ENCODE measurements at regions not wholly inside any gene's neighbourhood (a gene's known extent, or its start where the extent isn't known, plus 50 kb on each side); places are given as distances from the start of the nearest gene placed in this dataset.

DNA sequence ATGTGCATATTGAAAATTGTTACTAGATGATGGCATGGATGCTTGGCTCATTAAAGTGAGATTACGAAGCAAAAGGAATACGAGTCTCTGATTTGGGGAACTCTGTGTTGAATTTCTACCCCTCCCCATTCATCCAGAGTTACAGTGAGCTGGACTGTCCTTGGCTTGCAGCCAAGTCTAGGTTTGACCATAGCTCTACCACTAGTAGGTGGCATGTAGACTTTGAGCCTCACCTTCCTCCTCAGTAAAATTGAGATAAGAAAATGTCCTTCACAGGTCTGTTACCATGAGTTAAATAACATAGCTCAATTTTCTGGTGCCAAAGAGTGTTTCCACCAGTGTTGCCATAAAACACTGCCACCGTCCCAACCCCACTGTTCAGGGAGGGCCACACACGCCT is 727.6 kb upstream of the ID2 start:
- Histone ChIP-seq H3K36me3 (ENCODE audit: control insufficient read depth in 1 of 2, insufficient read depth in 2 of 2, low read length in 2 of 2) (no peaks in the 10 kb centered on the region), H3K27ac (ENCODE audit: low read length) (no peak overlapping the region), H3K4me1 (ENCODE audit: control insufficient read depth in 1 of 2, insufficient read depth in 2 of 2, low read length in 2 of 2) (no peaks in the 10 kb centered on the region), H3K9me3 (ENCODE audit: control insufficient read depth in 1 of 2, low read length in 2 of 2) (no peaks in the 10 kb centered on the region), H3K4me3 (ENCODE audit: low read depth in 1 of 2, low read length in 2 of 2) (no peak overlapping the region), H3K27me3 (ENCODE audit: low read depth, low read length) (no peaks in the 10 kb centered on the region)

DNA sequence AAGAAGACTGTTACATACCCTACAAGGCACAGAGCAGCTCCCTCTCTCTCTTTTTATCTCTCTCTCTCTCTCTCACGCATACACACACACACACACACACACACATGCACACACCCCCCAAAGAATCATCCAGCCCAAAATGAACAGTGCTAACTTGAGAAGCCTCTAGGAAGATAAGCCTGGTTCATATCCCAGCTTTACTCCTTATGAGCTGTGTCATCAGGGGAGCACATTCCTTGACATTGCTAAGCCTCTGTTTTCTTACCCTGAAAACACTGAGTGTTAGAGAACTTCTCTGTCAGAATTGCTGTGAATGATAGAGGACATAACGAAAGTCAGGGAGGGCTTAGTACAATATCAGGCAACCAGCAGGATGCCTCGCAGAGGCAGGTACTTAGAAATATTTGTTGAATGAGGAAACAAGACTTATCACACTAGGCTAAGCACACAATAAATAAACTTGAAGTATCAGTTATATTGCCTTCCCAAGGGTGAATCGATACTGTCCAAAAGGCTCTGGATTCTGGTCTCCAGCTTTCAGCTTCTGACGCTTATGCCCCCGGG is 725.6 kb upstream of the ID2 start:
- no peak overlapping the region for H3K27ac ChIP-seq (ENCODE audit: low read length)
- no peaks in the 10 kb centered on the region for H3K9me3 ChIP-seq (ENCODE audit: control insufficient read depth in 1 of 2, low read length in 2 of 2)
- no peaks in the 10 kb centered on the region for H3K4me1 ChIP-seq (ENCODE audit: control insufficient read depth in 1 of 2, insufficient read depth in 2 of 2, low read length in 2 of 2)
- no peaks in the 10 kb centered on the region for H3K36me3 ChIP-seq (ENCODE audit: control insufficient read depth in 1 of 2, insufficient read depth in 2 of 2, low read length in 2 of 2)
- no peaks in the 10 kb centered on the region for H3K27me3 ChIP-seq (ENCODE audit: low read depth, low read length)
- H3K4me3 ChIP-seq (ENCODE audit: low read depth in 1 of 2, low read length in 2 of 2) = no peak overlapping the region

DNA sequence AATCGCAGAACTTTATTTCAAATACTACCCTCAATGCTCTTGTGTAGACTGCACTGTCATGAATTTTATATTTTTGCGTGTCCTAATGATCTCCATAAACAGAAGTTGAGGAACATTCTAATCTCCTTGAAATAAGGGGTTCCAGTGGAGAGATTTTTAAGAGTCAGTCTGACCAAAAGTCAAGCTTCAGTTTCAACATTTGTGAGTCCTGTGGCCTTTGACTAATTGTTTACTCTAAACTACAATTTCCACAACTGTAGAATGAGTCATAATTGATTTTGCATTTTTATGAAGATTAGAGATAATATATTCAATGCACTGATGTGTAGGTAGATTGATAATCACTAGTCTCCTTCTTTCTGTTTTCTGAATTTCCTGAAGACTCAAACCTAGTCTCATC is 720.3 kb upstream of the ID2 start:
- H3K4me1 ChIP-seq (ENCODE audit: control insufficient read depth in 1 of 2, insufficient read depth in 2 of 2, low read length in 2 of 2) = no peaks in the 10 kb centered on the region
- H3K27me3 ChIP-seq (ENCODE audit: low read depth, low read length) = no peaks in the 10 kb centered on the region
- no peaks in the 10 kb centered on the region for H3K9me3 ChIP-seq (ENCODE audit: control insufficient read depth in 1 of 2, low read length in 2 of 2)
- H3K27ac ChIP-seq (ENCODE audit: low read length) = no peak overlapping the region
- no peaks in the 10 kb centered on the region for H3K36me3 ChIP-seq (ENCODE audit: control insufficient read depth in 1 of 2, insufficient read depth in 2 of 2, low read length in 2 of 2)
- no peak overlapping the region for H3K4me3 ChIP-seq (ENCODE audit: low read depth in 1 of 2, low read length in 2 of 2)

DNA sequence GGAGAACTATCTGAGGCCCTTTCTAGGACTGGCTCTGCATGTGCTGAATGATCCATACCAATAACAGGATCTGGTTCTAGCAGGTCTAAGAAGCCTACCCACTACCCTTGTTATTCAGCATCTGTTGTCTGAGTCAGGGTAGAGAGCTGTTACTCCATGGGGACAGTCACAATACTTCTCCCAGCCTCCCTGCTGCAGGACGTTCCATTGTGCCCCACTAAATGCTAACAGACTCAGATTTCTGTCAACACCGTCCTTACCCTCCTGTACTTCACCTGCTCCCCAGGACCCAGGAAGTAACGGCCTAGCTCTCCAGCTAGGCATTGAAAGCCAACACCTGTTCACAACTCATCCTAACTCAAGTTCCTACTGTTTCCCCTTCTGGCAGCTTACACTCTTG is 719.7 kb upstream of the ID2 start:
- Histone ChIP-seq H3K4me1 (ENCODE audit: control insufficient read depth in 1 of 2, insufficient read depth in 2 of 2, low read length in 2 of 2) (no peaks in the 10 kb centered on the region), H3K27ac (ENCODE audit: low read length) (no peak overlapping the region), H3K27me3 (ENCODE audit: low read depth, low read length) (no peaks in the 10 kb centered on the region), H3K36me3 (ENCODE audit: control insufficient read depth in 1 of 2, insufficient read depth in 2 of 2, low read length in 2 of 2) (no peaks in the 10 kb centered on the region), H3K4me3 (ENCODE audit: low read depth in 1 of 2, low read length in 2 of 2) (no peak overlapping the region), H3K9me3 (ENCODE audit: control insufficient read depth in 1 of 2, low read length in 2 of 2) (no peaks in the 10 kb centered on the region)

DNA sequence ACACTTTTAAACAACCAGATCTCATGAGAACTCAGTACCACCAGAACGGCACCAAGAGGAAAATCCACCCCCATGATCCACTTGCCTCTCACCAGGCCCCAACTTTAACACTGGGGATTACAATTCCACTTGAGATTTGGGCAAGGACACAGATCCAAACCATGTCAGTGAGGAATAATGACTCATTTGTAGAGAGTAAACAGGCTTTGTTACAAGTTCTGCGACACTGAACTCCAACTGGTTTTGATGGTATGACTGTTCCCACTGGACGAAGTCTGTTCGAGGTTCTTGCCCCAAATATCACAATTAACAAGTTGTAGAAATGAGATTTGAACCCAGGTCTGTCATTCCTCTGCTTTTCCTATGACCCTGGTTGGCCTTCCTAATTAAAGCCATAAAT is 718.1 kb upstream of the ID2 start:
- no peaks in the 10 kb centered on the region for H3K27me3 ChIP-seq (ENCODE audit: low read depth, low read length)

DNA sequence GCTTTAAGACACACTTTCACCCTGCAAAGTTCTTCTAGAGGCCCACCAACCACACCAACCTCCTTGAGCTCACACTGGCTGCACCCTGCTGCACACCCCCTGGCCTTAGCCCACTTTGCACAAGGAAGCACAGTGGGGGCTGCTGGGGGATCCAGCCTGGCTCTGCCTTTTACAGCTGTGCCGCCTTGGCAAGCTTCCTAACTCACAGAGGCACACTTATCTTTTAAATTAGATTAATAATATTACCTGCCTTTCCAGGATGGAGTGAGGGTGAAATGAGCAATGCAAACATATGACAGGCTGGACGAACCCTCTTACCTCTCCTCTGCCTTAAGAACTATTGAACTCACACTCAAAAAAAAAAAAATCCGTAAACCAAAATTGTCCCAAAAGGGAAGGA is 715.8 kb upstream of the ID2 start:
- Histone ChIP-seq H3K4me3 (ENCODE audit: low read depth in 1 of 2, low read length in 2 of 2) (no peak overlapping the region), H3K9me3 (ENCODE audit: control insufficient read depth in 1 of 2, low read length in 2 of 2) (no peaks in the 10 kb centered on the region), H3K4me1 (ENCODE audit: control insufficient read depth in 1 of 2, insufficient read depth in 2 of 2, low read length in 2 of 2) (no peaks in the 10 kb centered on the region), H3K36me3 (ENCODE audit: control insufficient read depth in 1 of 2, insufficient read depth in 2 of 2, low read length in 2 of 2) (no peaks in the 10 kb centered on the region), H3K27me3 (ENCODE audit: low read depth, low read length) (no peaks in the 10 kb centered on the region), H3K27ac (ENCODE audit: low read length) (no peak overlapping the region)

More for the DNA sequence above, 718.1 kb upstream of the ID2 start:
- H3K9me3 ChIP-seq (ENCODE audit: control insufficient read depth in 1 of 2, low read length in 2 of 2) = no peaks in the 10 kb centered on the region
- no peak overlapping the region for H3K4me3 ChIP-seq (ENCODE audit: low read depth in 1 of 2, low read length in 2 of 2)
- H3K27ac ChIP-seq (ENCODE audit: low read length) = no peak overlapping the region
- no peaks in the 10 kb centered on the region for H3K36me3 ChIP-seq (ENCODE audit: control insufficient read depth in 1 of 2, insufficient read depth in 2 of 2, low read length in 2 of 2)
- no peaks in the 10 kb centered on the region for H3K4me1 ChIP-seq (ENCODE audit: control insufficient read depth in 1 of 2, insufficient read depth in 2 of 2, low read length in 2 of 2)

DNA sequence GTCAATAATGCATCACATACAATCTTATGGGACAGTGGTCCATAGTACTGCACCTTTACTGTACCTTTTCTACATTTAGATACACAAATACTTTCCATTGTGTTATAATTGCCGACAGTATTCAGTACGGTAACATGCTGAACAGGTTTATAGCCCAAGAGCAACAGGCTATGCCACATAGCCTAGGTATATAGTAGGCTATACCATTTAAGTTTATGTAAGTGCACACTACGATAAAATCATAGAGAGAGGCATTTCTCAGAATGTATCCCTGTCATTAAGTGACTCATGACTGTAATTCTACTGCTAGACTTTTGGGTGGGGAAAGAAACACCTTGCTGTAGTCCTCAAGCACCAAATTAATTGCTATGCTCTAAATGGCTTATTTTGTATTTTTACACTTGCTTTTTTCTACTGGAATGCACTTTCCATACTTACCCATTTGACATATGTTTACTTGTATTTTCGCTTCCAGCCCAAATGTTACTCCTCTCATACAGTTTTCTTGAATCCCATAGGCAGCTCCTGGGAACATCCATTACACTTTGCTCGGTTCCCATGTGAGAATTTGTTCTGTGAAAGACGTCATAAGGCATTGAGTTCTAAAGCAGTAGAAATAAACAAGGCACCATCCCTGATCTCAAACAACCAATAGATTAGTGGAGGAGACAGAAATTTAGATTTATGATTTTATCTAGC is 714.0 kb upstream of the ID2 start:
- no peaks in the 10 kb centered on the region for H3K4me1 ChIP-seq (ENCODE audit: control insufficient read depth in 1 of 2, insufficient read depth in 2 of 2, low read length in 2 of 2)
- H3K27me3 ChIP-seq (ENCODE audit: low read depth, low read length) = no peaks in the 10 kb centered on the region
- H3K27ac ChIP-seq (ENCODE audit: low read length) = no peak overlapping the region
- H3K36me3 ChIP-seq (ENCODE audit: control insufficient read depth in 1 of 2, insufficient read depth in 2 of 2, low read length in 2 of 2) = no peaks in the 10 kb centered on the region
- no peak overlapping the region for H3K4me3 ChIP-seq (ENCODE audit: low read depth in 1 of 2, low read length in 2 of 2)
- no peaks in the 10 kb centered on the region for H3K9me3 ChIP-seq (ENCODE audit: control insufficient read depth in 1 of 2, low read length in 2 of 2)

DNA sequence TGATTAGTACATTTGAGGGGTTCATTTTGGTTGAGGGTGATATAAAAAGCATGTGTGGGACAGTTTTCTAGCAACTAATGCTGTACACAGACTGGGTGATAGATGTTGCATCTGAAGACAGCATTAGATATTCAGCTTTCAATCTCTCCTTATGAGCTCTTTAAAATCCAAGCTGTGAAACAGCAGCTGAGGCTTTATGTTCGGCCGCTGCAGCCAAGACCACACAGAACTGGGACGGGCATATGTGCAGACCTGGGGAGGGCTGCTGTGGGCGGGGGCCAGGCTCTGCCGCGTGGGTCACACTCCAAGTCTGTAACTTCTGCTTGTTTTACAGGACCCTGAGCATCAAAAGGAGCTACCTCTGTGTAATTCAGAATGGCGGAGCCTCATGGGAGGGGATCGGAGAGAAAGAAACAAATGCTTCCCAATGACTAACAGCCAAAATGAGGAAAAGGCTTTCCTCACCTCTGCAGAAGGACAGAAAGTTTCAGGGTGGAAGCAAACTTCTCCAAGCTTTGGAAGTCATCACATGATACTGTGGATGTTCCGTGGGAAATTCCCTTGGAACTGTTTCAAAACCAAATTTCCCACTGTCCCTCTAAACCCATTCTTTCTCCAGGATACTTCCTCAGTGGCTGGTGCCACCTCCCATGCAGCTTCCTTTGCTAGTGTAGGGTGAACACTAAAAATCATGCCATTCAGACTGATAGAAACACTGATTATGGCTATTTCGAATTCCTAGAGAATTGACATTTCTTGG is 711.9 kb upstream of the ID2 start:
- Histone ChIP-seq H3K4me1 (ENCODE audit: control insufficient read depth in 1 of 2, insufficient read depth in 2 of 2, low read length in 2 of 2) (no peaks in the 10 kb centered on the region), H3K4me3 (ENCODE audit: low read depth in 1 of 2, low read length in 2 of 2) (no peak overlapping the region), H3K27me3 (ENCODE audit: low read depth, low read length) (no peaks in the 10 kb centered on the region), H3K27ac (ENCODE audit: low read length) (no peak overlapping the region), H3K36me3 (ENCODE audit: control insufficient read depth in 1 of 2, insufficient read depth in 2 of 2, low read length in 2 of 2) (no peaks in the 10 kb centered on the region), H3K9me3 (ENCODE audit: control insufficient read depth in 1 of 2, low read length in 2 of 2) (no peaks in the 10 kb centered on the region)

DNA sequence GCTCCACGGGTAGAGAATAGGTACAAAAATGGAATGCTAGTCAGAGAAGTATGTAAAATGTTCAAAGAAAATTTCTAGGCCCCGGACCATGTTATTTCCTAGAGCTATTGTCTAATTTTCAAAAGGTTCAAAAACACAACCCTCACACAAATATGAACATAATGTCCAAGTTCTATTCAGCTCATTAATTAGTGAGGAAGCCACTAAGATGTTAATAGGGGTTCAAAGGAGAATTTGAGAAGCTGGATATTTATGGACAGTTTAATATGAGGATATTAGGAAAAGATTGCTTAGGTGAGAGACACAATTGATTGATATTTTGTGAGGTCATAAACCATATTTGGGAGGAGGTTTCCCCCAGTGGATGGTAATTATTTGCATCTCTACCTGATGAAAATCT is 710.6 kb upstream of the ID2 start:
- Histone ChIP-seq H3K4me1 (ENCODE audit: control insufficient read depth in 1 of 2, insufficient read depth in 2 of 2, low read length in 2 of 2) (no peaks in the 10 kb centered on the region), H3K4me3 (ENCODE audit: low read depth in 1 of 2, low read length in 2 of 2) (no peak overlapping the region), H3K9me3 (ENCODE audit: control insufficient read depth in 1 of 2, low read length in 2 of 2) (no peaks in the 10 kb centered on the region), H3K27ac (ENCODE audit: low read length) (no peak overlapping the region), H3K27me3 (ENCODE audit: low read depth, low read length) (no peaks in the 10 kb centered on the region), H3K36me3 (ENCODE audit: control insufficient read depth in 1 of 2, insufficient read depth in 2 of 2, low read length in 2 of 2) (no peaks in the 10 kb centered on the region)

DNA sequence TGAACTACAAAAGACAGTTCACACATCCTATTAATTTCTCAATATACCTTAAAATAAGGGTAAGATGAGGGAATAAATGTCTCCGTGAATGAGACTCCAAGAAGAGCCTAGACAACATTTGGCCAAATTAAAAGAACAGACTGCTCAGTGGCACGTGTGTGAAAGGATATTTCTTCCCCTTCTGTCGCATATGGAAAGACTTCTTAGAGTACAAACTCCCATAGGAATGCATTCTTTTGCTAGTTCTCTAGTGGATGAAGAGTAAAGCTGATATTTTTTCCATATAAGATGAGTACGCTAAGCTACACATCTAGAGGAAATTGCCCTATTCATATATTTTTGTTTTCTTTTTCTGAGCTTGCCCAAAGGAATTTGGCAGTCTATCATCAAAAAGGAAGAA is 710.0 kb upstream of the ID2 start:
- H3K27me3 ChIP-seq (ENCODE audit: low read depth, low read length) = no peaks in the 10 kb centered on the region
- H3K4me3 ChIP-seq (ENCODE audit: low read depth in 1 of 2, low read length in 2 of 2) = no peak overlapping the region
- no peaks in the 10 kb centered on the region for H3K36me3 ChIP-seq (ENCODE audit: control insufficient read depth in 1 of 2, insufficient read depth in 2 of 2, low read length in 2 of 2)
- no peaks in the 10 kb centered on the region for H3K9me3 ChIP-seq (ENCODE audit: control insufficient read depth in 1 of 2, low read length in 2 of 2)
- H3K4me1 ChIP-seq (ENCODE audit: control insufficient read depth in 1 of 2, insufficient read depth in 2 of 2, low read length in 2 of 2) = no peaks in the 10 kb centered on the region
- no peak overlapping the region for H3K27ac ChIP-seq (ENCODE audit: low read length)

DNA sequence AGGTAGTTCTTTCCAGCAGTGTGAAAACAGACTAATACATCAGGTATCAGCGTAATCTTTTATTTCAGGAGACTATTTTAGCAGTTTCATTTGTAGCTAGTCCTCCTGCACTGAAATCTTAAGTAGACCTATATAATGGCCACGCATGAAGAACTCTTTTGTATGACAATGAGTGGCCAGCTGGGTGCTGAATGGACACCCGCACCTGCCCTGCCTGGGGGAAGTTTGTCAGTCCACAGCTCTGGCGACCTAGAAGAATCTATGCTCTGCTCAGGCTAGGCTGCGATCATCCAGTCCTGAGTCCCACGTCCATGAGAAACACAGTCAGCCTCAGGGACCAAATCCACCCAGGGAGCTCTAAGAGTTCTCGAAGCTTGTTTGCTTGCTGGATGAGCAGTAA is 709.2 kb upstream of the ID2 start:
- Histone ChIP-seq H3K36me3 (ENCODE audit: control insufficient read depth in 1 of 2, insufficient read depth in 2 of 2, low read length in 2 of 2) (no peaks in the 10 kb centered on the region), H3K27ac (ENCODE audit: low read length) (no peak overlapping the region), H3K9me3 (ENCODE audit: control insufficient read depth in 1 of 2, low read length in 2 of 2) (no peaks in the 10 kb centered on the region), H3K27me3 (ENCODE audit: low read depth, low read length) (no peaks in the 10 kb centered on the region), H3K4me1 (ENCODE audit: control insufficient read depth in 1 of 2, insufficient read depth in 2 of 2, low read length in 2 of 2) (no peaks in the 10 kb centered on the region), H3K4me3 (ENCODE audit: low read depth in 1 of 2, low read length in 2 of 2) (no peak overlapping the region)

Data from muscle layer of duodenum (tissue), 2 donors.